Chondrocyte (in vitro differentiated cells): ENCODE measurements at regions not wholly inside any gene's neighbourhood (a gene's known extent, or its start where the extent isn't known, plus 50 kb on each side); places are given as distances from the start of the nearest gene placed in this dataset.
"Not testable (repeated sequence)": the region's sequence is repeated elsewhere in the genome, so short reads cannot be mapped to it uniquely, and the experiment has no call there.

Experiments used
- DNase-seq: peaks from one replicate; pipeline ENCODE4 v3.0.0; 2021; ENCODE audit warnings: mixed read lengths, low spot score
- H3K27ac Mint-ChIP-seq: one replicate; pipeline ENCODE4 v1.8.0; 2021; ENCODE audit warnings: mild to moderate bottlenecking, moderate library complexity, mixed read lengths; ENCODE audit not compliant: unreplicated experiment
- H3K27me3 Mint-ChIP-seq: 2 replicates; pipeline ENCODE4 v1.8.0; 2021; ENCODE audit warnings: low read depth, mixed read lengths
- H3K36me3 Mint-ChIP-seq: 2 replicates; pipeline ENCODE4 v1.8.0; 2021; ENCODE audit warnings: low read depth, mixed read lengths
- H3K4me1 Mint-ChIP-seq: 2 replicates; pipeline ENCODE4 v1.8.0; 2021; ENCODE audit warnings: low read depth, mild to moderate bottlenecking, mixed read lengths
- H3K4me3 Mint-ChIP-seq: one replicate; pipeline ENCODE4 v1.8.0; 2021; ENCODE audit warnings: mild to moderate bottlenecking, moderate library complexity, mixed read lengths; ENCODE audit not compliant: unreplicated experiment
- H3K9me3 Mint-ChIP-seq: 2 replicates; pipeline ENCODE4 v1.8.0; 2021; ENCODE audit warnings: low read depth, mixed read lengths
- CTCF ChIP-seq: fragments of 200-600 bp; sonication (generic); IDR thresholded peaks from 2 replicates; pipeline ENCODE4 v1.5.0; 2021; ENCODE audit warnings: antibody characterized with exemption, mild to moderate bottlenecking, moderate library complexity

DNA sequence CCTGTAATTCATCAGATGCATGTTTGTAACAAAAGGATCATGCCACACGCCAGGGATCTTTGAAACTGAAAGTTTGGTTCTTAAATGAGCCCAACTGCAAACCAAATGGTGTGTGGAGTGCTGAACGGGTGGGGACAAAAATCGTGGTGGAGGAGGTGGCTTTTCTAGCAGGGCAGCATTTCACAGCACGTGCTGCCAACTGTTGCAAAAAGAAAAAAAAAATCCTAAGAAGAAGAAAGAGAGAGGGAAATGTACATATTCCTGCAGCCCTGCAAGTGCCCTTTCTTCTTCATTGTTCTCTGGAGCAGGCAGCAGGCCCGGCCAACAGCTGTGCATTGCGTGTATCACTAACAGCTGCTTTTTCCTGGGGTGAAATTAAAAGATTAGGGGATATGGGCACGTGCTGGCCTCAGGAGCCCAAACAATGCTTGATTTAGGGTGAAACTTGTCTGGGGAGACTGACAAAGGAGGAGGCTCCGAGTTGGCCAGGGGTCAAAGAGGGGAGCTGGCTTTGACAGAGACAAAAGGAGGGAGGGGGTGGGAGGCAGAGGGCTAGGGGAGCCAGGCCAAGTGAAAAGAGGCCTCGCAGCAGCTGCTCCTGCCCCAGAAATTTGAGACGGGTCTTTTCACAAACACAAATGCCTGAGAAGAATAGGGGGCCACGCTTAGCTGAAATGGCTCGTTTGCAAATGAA is 73.0 kb downstream of the GADD45G start:
- no peaks in the 10 kb centered on the region for H3K9me3 Mint-ChIP-seq
- DNase-seq, result no peak
- H3K27me3 Mint-ChIP-seq, result peaks cover 6% of the 10 kb centered on the region
- no peak for TF ChIP-seq CTCF
- no peaks in the 10 kb centered on the region for H3K4me1 Mint-ChIP-seq
- no peak overlapping the region for H3K4me3 Mint-ChIP-seq
- no peak overlapping the region for H3K27ac Mint-ChIP-seq
- H3K36me3 Mint-ChIP-seq, result no peaks in the 10 kb centered on the region

DNA sequence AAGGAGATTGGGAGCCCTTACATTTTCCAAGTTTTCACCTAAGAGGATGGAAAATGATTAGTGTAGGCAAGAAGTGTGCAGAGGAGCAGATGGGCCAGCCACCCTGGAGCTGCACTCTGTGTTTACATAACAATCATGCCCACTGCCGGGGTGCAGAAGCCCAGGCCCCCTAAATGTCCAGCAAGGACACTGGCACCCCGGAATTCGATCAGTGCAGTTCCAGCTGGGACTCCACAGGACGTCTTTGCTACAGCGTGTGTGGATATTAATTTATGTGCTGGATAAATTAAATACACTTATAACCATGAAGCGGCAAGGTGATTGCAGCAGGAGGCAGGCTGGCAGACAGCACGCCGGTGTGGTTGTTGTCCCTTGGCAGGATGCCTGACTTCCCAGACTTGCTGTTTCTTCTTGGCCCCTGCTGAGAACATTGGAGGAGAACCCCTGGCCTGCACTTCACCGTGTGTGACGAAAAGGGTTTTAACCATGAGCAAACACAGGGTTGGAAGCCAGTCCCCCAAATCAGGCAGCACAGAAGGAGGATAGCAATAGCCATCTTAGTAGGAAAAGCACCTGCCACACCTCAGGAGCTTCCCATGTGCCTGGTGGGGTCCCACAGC is 73.7 kb downstream of the GADD45G start:
- Mint-ChIP-seq H3K27ac (no peak overlapping the region), H3K4me3 (no peak overlapping the region)
- no peak for DNase-seq

DNA sequence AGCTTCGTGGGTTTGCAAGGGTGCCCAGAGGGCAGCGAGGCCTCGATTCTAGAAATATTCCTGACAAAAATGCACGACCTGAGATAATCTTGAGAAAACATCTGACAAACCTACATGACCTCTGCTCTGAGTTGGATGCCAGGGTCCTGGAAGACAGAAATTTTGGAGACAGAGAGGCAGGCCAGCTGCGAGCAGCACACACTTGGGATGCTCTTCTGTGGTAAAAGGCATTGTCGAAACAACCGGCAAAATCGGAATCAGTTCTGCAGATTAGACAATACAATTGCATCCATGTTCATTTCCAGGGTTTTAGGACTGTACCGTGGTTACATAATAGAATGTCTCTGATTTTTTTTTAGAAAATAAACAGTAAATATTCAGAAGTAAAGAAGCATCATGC is 74.2 kb downstream of the GADD45G start:
- no peaks in the 10 kb centered on the region for H3K9me3 Mint-ChIP-seq
- DNase-seq, result no peak
- H3K4me3 Mint-ChIP-seq, result no peak overlapping the region
- H3K4me1 Mint-ChIP-seq, result no peaks in the 10 kb centered on the region
- no peaks in the 10 kb centered on the region for H3K36me3 Mint-ChIP-seq
- TF ChIP-seq CTCF, result no peak
- H3K27ac Mint-ChIP-seq, result no peak overlapping the region
- H3K27me3 Mint-ChIP-seq, result peaks cover 6% of the 10 kb centered on the region

More for the DNA sequence above, 73.7 kb downstream of the GADD45G start:
- peaks cover 6% of the 10 kb centered on the region for H3K27me3 Mint-ChIP-seq
- no peaks in the 10 kb centered on the region for H3K36me3 Mint-ChIP-seq
- H3K4me1 Mint-ChIP-seq, result no peaks in the 10 kb centered on the region
- no peaks in the 10 kb centered on the region for H3K9me3 Mint-ChIP-seq
- no peak for TF ChIP-seq CTCF

- H3K36me3 Mint-ChIP-seq, result no peaks in the 10 kb centered on the region
- H3K27ac Mint-ChIP-seq, result no peak overlapping the region
- DNase-seq, result no peak
- no peaks in the 10 kb centered on the region for H3K9me3 Mint-ChIP-seq
- H3K4me1 Mint-ChIP-seq, result no peaks in the 10 kb centered on the region
- no peak for TF ChIP-seq CTCF
- peaks cover 6% of the 10 kb centered on the region for H3K27me3 Mint-ChIP-seq
- no peak overlapping the region for H3K4me3 Mint-ChIP-seq
Measured at GRCh38 chr9:89679581-89679980, 74.8 kb downstream of the GADD45G start.

DNA sequence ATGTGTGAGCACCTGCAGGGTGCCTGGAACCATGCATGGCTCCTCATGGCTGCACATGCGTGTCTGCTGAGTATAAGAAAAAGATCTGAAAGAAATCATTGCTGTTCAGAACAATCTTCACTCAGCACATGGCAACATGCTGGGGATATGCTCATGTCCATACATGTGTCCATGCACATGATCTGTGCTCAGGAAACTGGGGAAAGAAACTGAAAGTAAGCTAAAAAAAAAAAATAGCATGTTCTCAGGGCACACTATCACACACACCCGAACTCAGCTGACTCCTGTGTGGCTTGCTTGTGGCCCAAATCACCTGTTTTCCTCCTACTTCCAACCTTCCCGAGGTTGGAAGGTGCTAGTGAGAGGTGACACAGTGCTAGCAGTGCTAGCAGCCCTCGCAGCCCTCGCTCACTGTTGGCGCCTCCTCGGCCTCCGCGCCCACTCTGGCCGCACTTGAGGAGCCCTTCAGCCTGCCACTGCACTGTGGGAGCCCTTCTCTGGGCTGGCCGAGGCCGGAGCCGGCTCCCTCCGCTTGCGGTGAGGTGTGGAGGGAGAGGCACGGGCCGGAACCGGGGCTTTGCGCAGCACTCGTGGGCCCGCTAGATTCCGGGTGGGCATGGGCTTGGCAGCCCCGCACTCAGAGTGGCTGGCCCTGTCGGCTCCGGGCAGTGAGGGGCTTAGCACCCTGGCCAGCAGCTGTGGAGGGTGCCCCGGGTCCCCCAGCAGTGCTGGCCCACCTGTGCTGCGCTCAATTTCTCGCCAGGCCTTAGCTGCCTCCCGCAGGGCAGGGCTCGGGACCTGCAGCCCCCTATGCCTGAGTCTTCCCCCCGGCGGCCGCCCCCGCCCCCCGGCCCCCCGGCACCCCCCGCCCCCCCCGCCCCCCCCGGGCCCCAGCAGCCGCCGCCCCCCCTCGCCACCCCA is 76.0 kb downstream of the GADD45G start:
- no peaks in the 10 kb centered on the region for H3K9me3 Mint-ChIP-seq
- no peak overlapping the region for H3K27ac Mint-ChIP-seq
- no peaks in the 10 kb centered on the region for H3K4me1 Mint-ChIP-seq
- peaks cover 6% of the 10 kb centered on the region for H3K27me3 Mint-ChIP-seq
- no peak for TF ChIP-seq CTCF
- DNase-seq, result no peak
- no peaks in the 10 kb centered on the region for H3K36me3 Mint-ChIP-seq
- H3K4me3 Mint-ChIP-seq, result no peak overlapping the region

DNA sequence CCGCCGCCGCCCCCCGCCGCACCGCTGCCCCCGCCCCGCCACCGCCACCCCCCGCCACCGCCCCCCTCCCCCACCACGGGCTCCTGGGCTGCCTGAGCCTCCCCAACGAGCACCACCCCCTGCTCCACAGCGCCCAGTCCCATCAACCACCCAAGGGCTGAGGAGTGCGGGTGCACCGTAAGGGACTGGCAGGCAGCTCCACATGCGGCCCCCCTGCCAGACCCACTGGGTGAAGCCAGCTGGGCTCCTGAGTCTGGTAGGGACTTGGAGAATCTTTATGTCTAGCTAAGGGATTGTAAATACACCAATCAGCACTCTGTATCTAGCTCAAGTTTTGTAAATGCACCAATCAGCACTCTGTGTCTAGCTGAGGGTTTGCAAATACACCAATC is 76.7 kb downstream of the GADD45G start:
- H3K4me1 Mint-ChIP-seq, H3K9me3 Mint-ChIP-seq, H3K36me3 Mint-ChIP-seq, H3K4me3 Mint-ChIP-seq, H3K27ac Mint-ChIP-seq, DNase-seq, H3K27me3 Mint-ChIP-seq: not testable (repeated sequence)
